ENCODE measurements at regions not wholly inside any gene's neighbourhood (a gene's known extent, or its start where the extent isn't known, plus 50 kb on each side); places are given as distances from the start of the nearest gene placed in this dataset.

DNA sequence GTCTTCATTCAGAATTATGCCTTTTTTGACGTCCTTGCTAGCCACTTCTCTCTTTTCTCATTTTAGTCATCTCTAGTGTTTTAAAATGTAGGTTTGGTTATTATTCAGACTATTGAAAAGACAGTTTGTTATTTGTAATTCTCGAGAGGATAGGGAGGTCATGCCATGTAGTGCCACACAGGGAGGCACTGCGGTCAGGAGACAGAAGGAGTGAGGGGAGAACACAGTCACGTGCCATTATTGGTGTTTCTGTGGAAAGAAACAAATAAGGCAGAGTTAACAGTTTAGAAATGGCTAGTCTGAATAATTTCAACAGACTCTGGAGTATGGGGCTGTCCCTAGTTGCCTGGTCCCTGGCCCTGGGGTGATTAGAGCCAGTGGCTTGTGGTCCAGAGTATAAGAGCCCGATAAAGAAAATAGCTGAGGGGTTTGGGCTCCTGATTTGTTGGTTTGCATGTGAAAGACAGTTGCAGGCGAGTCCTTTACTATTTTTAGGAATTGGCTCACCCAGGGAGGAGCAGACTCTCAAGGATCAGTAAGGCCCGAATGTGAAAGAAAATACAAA, 278.1 kb upstream of the SEL1L start:
- ATAC-seq (ENCODE audit: insufficient read depth, low read depth) (no peak), DNase-seq (no peak)
- Histone ChIP-seq H3K4me1 (ENCODE audit: insufficient read depth, low read length) (no peaks in the 10 kb centered on the region), H3K9me3 (ENCODE audit: insufficient read depth, low read length, severe bottlenecking) (no peaks in the 10 kb centered on the region), H2AFZ (ENCODE audit: low read depth, low read length) (no peak overlapping the region), H3K27me3 (ENCODE audit: insufficient read depth, low read length, poor library complexity) (peaks cover 5% of the 10 kb centered on the region), H3K4me2 (ENCODE audit: insufficient read depth, low read length) (no peak overlapping the region), H3K9ac (ENCODE audit: low read depth, low read length) (no peak overlapping the region), H3K79me2 (ENCODE audit: insufficient read depth, low read length) (no peaks in the 10 kb centered on the region), H4K20me1 (ENCODE audit: insufficient read depth, low read length) (no peaks in the 10 kb centered on the region), H3K4me3 (ENCODE audit: low read depth in 1 of 2, low read length in 2 of 2) (no peak overlapping the region), H3K27ac (ENCODE audit: low read length) (no peak overlapping the region), H3K36me3 (ENCODE audit: insufficient read depth, low read length) (no peaks in the 10 kb centered on the region)
- TF ChIP-seq EZH2 (IDR thresholded peaks at IDR 0.05; ENCODE audit: borderline replicate concordance, low read depth, low read length, severe bottlenecking), result no peak
- TF ChIP-seq, protein P1, sequence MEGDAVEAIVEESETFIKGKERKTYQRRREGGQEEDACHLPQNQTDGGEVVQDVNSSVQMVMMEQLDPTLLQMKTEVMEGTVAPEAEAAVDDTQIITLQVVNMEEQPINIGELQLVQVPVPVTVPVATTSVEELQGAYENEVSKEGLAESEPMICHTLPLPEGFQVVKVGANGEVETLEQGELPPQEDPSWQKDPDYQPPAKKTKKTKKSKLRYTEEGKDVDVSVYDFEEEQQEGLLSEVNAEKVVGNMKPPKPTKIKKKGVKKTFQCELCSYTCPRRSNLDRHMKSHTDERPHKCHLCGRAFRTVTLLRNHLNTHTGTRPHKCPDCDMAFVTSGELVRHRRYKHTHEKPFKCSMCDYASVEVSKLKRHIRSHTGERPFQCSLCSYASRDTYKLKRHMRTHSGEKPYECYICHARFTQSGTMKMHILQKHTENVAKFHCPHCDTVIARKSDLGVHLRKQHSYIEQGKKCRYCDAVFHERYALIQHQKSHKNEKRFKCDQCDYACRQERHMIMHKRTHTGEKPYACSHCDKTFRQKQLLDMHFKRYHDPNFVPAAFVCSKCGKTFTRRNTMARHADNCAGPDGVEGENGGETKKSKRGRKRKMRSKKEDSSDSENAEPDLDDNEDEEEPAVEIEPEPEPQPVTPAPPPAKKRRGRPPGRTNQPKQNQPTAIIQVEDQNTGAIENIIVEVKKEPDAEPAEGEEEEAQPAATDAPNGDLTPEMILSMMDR (IDR thresholded peaks at IDR 0.05; ENCODE audit: borderline replicate concordance, extremely low read depth, low read length, poor library complexity, severe bottlenecking), result no peak

DNA sequence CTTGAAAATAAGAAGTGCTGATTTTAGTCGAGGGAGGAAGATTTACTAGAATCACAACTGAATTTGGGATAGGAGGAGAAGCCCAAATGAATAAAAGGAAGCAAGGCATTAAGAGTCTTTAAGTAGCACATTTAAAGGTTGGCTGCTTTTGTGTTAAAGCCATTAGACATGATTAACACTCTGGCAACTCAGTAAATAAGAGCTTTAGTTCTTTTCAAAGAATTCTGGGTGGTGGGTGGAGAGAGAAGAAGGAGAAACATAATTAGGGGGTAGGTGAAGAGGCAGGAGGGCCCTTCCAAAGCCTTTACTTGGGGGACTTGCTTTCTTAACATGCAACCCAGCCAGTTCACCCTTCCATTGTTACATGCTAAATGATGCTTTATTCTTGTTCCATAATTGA, 284.6 kb upstream of the SEL1L start:
- Histone ChIP-seq H4K20me1 (ENCODE audit: insufficient read depth, low read length) (no peaks in the 10 kb centered on the region), H3K4me3 (ENCODE audit: low read depth in 1 of 2, low read length in 2 of 2) (no peak overlapping the region), H3K27ac (ENCODE audit: low read length) (no peak overlapping the region), H3K4me2 (ENCODE audit: insufficient read depth, low read length) (no peak overlapping the region), H3K27me3 (ENCODE audit: insufficient read depth, low read length, poor library complexity) (peaks cover 3% of the 10 kb centered on the region), H3K9me3 (ENCODE audit: insufficient read depth, low read length, severe bottlenecking) (no peaks in the 10 kb centered on the region), H3K79me2 (ENCODE audit: insufficient read depth, low read length) (no peaks in the 10 kb centered on the region), H2AFZ (ENCODE audit: low read depth, low read length) (no peak overlapping the region), H3K4me1 (ENCODE audit: insufficient read depth, low read length) (no peaks in the 10 kb centered on the region), H3K9ac (ENCODE audit: low read depth, low read length) (no peak overlapping the region), H3K36me3 (ENCODE audit: insufficient read depth, low read length) (no peaks in the 10 kb centered on the region)
- DNase-seq, result no peak
- ATAC-seq (ENCODE audit: insufficient read depth, low read depth), result no peak
- no peak for TF ChIP-seq EZH2 (IDR thresholded peaks at IDR 0.05; ENCODE audit: borderline replicate concordance, low read depth, low read length, severe bottlenecking)
- TF ChIP-seq, protein P1 (IDR thresholded peaks at IDR 0.05; ENCODE audit: borderline replicate concordance, extremely low read depth, low read length, poor library complexity, severe bottlenecking), result no peak

DNA sequence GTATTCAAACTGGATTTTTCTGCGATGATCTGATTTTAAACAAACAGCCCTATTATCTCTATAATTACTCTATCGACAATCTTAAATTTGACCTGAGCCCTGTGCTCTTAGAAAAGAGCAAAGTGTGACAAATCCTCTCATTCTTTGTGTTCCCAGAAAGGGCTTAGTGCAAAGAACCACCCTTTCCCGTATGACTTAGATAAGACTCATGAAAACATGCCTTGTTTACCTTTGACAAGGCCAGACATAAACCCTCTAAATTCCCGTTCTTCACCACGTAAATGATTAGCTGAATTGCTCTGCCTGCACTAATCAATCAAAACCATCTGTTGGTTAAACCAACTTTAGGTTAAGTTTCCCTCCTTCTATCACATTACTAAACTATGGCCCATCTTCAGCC, 285.7 kb upstream of the SEL1L start:
- no peak overlapping the region for H3K27ac ChIP-seq (ENCODE audit: low read length)
- ATAC-seq (ENCODE audit: insufficient read depth, low read depth) (no peak), DNase-seq (no peak)

More for the DNA sequence above, 285.7 kb upstream of the SEL1L start:
- H3K36me3 ChIP-seq (ENCODE audit: insufficient read depth, low read length), result no peaks in the 10 kb centered on the region
- H3K4me3 ChIP-seq (ENCODE audit: low read depth in 1 of 2, low read length in 2 of 2), result no peak overlapping the region
- no peak overlapping the region for H3K9ac ChIP-seq (ENCODE audit: low read depth, low read length)
- no peaks in the 10 kb centered on the region for H3K9me3 ChIP-seq (ENCODE audit: insufficient read depth, low read length, severe bottlenecking)
- H3K27me3 ChIP-seq (ENCODE audit: insufficient read depth, low read length, poor library complexity), result peaks cover 3% of the 10 kb centered on the region
- TF ChIP-seq EZH2 (IDR thresholded peaks at IDR 0.05; ENCODE audit: borderline replicate concordance, low read depth, low read length, severe bottlenecking), result no peak
- TF ChIP-seq, protein P1 (IDR thresholded peaks at IDR 0.05; ENCODE audit: borderline replicate concordance, extremely low read depth, low read length, poor library complexity, severe bottlenecking), result no peak
- H4K20me1 ChIP-seq (ENCODE audit: insufficient read depth, low read length), result no peaks in the 10 kb centered on the region
- H2AFZ ChIP-seq (ENCODE audit: low read depth, low read length), result no peak overlapping the region
- H3K4me2 ChIP-seq (ENCODE audit: insufficient read depth, low read length), result no peak overlapping the region
- no peaks in the 10 kb centered on the region for H3K4me1 ChIP-seq (ENCODE audit: insufficient read depth, low read length)
- no peaks in the 10 kb centered on the region for H3K79me2 ChIP-seq (ENCODE audit: insufficient read depth, low read length)

All from DND-41 (cell line).